ENCODE measurements at regions not wholly inside any gene's neighbourhood (a gene's known extent, or its start where the extent isn't known, plus 50 kb on each side); places are given as distances from the start of the nearest gene placed in this dataset.

DNA sequence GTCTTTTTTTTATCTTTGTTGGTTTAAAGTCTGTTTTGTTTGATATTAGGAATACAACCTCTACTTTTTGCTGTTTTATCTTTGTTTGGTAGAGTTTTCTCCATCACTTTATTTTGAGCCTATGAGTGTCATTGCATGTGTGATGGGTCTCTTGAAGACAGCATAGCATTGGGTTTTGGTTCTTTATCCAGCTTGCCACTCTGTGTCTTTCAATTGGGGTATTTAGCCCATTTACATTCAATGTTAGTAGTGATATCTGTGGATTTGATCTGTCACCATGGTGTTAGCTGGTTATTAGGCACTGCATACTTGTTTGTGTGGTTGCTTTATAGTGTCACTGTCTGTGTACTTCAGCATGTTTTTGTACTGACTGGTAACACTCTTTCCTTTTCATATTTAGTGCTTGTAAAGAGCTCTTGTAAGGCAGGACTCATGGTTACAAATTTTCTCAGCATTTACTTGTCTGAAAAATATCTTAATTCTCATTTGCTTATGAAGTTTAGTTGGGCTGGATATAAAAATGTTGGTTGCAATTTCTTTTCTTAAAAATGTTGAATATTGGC is 845.5 kb downstream of the TLE4 start:
- DNase-seq (ENCODE audit: low read depth, low spot score), result no peak
- ChIA-PET POLR2A (no interaction called here), CTCF (interaction anchor here (0.6 kb wide), 1 partner anchor 126 kb away, joined by 4 read pairs; no protein-coding TSS in a partner anchor)
- Histone ChIP-seq H3K27ac (ENCODE audit: low read length) (no peak overlapping the region), H3K36me3 (ENCODE audit: control insufficient read depth, insufficient read depth, low read length) (no peaks in the 10 kb centered on the region), H3K9me3 (ENCODE audit: control insufficient read depth, insufficient read depth, low read depth, low read length) (no peaks in the 10 kb centered on the region), H3K4me1 (ENCODE audit: control insufficient read depth, insufficient read depth, low read length) (no peaks in the 10 kb centered on the region), H3K4me3 (ENCODE audit: low read depth in 2 of 2, low read length in 2 of 2) (no peak overlapping the region), H3K27me3 (ENCODE audit: control insufficient read depth, insufficient read depth, low read length) (no peaks in the 10 kb centered on the region)
- ATAC-seq, result no peak
- intact Hi-C loops (cut with micrococcal nuclease; ENCODE audit: unreplicated experiment) (no loop called here), in situ Hi-C loops (cut with HindIII; ENCODE audit: low pct_unique_long_range_greater_than_20kb, low sequenced_read_pairs) (no loop called here)
- TF ChIP-seq POLR2AphosphoS5 (IDR thresholded peaks at IDR 0.05; ENCODE audit: low read depth, low read length), result no peak
- TF ChIP-seq CTCF (IDR thresholded peaks at IDR 0.05), result no peak
- no peak for TF ChIP-seq TCF7L2 (IDR thresholded peaks at IDR 0.05; ENCODE audit: low read depth, low read length)
- no peak for TF ChIP-seq SIN3A (IDR thresholded peaks at IDR 0.05; ENCODE audit: borderline replicate concordance, insufficient read depth, low read depth, low read length)
- TF ChIP-seq, protein P1, sequence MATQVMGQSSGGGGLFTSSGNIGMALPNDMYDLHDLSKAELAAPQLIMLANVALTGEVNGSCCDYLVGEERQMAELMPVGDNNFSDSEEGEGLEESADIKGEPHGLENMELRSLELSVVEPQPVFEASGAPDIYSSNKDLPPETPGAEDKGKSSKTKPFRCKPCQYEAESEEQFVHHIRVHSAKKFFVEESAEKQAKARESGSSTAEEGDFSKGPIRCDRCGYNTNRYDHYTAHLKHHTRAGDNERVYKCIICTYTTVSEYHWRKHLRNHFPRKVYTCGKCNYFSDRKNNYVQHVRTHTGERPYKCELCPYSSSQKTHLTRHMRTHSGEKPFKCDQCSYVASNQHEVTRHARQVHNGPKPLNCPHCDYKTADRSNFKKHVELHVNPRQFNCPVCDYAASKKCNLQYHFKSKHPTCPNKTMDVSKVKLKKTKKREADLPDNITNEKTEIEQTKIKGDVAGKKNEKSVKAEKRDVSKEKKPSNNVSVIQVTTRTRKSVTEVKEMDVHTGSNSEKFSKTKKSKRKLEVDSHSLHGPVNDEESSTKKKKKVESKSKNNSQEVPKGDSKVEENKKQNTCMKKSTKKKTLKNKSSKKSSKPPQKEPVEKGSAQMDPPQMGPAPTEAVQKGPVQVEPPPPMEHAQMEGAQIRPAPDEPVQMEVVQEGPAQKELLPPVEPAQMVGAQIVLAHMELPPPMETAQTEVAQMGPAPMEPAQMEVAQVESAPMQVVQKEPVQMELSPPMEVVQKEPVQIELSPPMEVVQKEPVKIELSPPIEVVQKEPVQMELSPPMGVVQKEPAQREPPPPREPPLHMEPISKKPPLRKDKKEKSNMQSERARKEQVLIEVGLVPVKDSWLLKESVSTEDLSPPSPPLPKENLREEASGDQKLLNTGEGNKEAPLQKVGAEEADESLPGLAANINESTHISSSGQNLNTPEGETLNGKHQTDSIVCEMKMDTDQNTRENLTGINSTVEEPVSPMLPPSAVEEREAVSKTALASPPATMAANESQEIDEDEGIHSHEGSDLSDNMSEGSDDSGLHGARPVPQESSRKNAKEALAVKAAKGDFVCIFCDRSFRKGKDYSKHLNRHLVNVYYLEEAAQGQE (IDR thresholded peaks at IDR 0.05; ENCODE audit: insufficient read depth in 1 of 2, low read depth in 2 of 2, low read length in 1 of 2), result no peak
- no TSS peak for BruUV-seq (replicated peaks)

GRCh38 chr9:80410106-80410505 is 838.3 kb downstream of the TLE4 start:
- H3K4me3 ChIP-seq (ENCODE audit: low read depth in 2 of 2, low read length in 2 of 2), result no peak overlapping the region
- DNase-seq (ENCODE audit: low read depth, low spot score) (no peak), ATAC-seq (no peak)
- no peaks in the 10 kb centered on the region for H3K9me3 ChIP-seq (ENCODE audit: control insufficient read depth, insufficient read depth, low read depth, low read length)
- ChIA-PET POLR2A (no interaction called here), CTCF (no interaction called here)
- no peaks in the 10 kb centered on the region for H3K4me1 ChIP-seq (ENCODE audit: control insufficient read depth, insufficient read depth, low read length)
- H3K27ac ChIP-seq (ENCODE audit: low read length), result no peak overlapping the region
- H3K27me3 ChIP-seq (ENCODE audit: control insufficient read depth, insufficient read depth, low read length), result no peaks in the 10 kb centered on the region
- no peak for TF ChIP-seq TCF7L2 (IDR thresholded peaks at IDR 0.05; ENCODE audit: low read depth, low read length)
- no peak for TF ChIP-seq SIN3A (IDR thresholded peaks at IDR 0.05; ENCODE audit: borderline replicate concordance, insufficient read depth, low read depth, low read length)
- no peak for TF ChIP-seq CTCF (IDR thresholded peaks at IDR 0.05)
- no peak for TF ChIP-seq POLR2AphosphoS5 (IDR thresholded peaks at IDR 0.05; ENCODE audit: low read depth, low read length)
- TF ChIP-seq, protein P1 (IDR thresholded peaks at IDR 0.05; ENCODE audit: insufficient read depth in 1 of 2, low read depth in 2 of 2, low read length in 1 of 2), result no peak
- in situ Hi-C loops (cut with HindIII; ENCODE audit: low pct_unique_long_range_greater_than_20kb, low sequenced_read_pairs), result no loop called here
- intact Hi-C loops (cut with micrococcal nuclease; ENCODE audit: unreplicated experiment), result no loop called here
- BruUV-seq (replicated peaks), result no TSS peak
- H3K36me3 ChIP-seq (ENCODE audit: control insufficient read depth, insufficient read depth, low read length), result no peaks in the 10 kb centered on the region

Measured in Panc1 (cell line).